A673 (cell line): ENCODE measurements at regions not wholly inside any gene's neighbourhood (a gene's known extent, or its start where the extent isn't known, plus 50 kb on each side); places are given as distances from the start of the nearest gene placed in this dataset.

Source experiments
- CTCF ChIP-seq: fragments of 300-800, 200-600 bp; sonication (generic); conservative IDR thresholded peaks from 2 replicates; pipeline ENCODE4 v1.5.1; 2017; ENCODE audit warnings: low read depth, mild to moderate bottlenecking, antibody characterized with exemption, low read length, moderate library complexity, mixed read lengths
- EZH2 ChIP-seq: fragments of 200-600 bp; sonication (generic); IDR thresholded peaks from 2 replicates; pipeline ENCODE4 v1.6.1; 2017; ENCODE audit warnings: borderline replicate concordance, low read depth, mild to moderate bottlenecking, mixed read lengths, antibody characterized with exemption, low read length; ENCODE audit not compliant: poor library complexity, severe bottlenecking

- TF ChIP-seq CTCF (no peak), EZH2 (no peak)
Observed at GRCh38 chr5:155466851-155467250, 453.3 kb downstream of the KIF4B start.
